ENCODE measurements at regions not wholly inside any gene's neighbourhood (a gene's known extent, or its start where the extent isn't known, plus 50 kb on each side); places are given as distances from the start of the nearest gene placed in this dataset.

DNA sequence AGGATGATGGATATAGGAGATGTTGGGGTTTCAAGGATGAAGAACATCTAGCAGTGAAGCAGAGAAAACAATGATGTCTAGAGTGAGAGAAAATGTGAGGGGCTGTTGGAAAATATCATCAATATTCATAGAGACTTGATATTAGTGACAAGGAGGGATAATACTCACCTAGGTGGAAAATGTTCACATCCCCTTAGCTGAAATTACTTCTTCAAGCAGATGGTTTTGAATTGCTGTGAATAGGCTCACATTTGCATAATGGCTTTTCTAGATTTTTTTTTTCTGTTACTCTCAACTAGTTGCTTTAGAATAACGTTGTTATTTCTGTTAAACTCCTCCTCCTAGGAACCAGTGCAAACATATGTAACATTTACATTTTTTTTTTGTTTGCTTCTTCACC lies 61.6 kb upstream of the MAP1B start:
- no peaks in the 10 kb centered on the region for H3K27me3 ChIP-seq (ENCODE audit: insufficient read depth, low read depth, severe bottlenecking)
- H3K9me3 ChIP-seq (ENCODE audit: severe bottlenecking) = peaks cover 2% of the 10 kb centered on the region
- TF ChIP-seq, protein P1, sequence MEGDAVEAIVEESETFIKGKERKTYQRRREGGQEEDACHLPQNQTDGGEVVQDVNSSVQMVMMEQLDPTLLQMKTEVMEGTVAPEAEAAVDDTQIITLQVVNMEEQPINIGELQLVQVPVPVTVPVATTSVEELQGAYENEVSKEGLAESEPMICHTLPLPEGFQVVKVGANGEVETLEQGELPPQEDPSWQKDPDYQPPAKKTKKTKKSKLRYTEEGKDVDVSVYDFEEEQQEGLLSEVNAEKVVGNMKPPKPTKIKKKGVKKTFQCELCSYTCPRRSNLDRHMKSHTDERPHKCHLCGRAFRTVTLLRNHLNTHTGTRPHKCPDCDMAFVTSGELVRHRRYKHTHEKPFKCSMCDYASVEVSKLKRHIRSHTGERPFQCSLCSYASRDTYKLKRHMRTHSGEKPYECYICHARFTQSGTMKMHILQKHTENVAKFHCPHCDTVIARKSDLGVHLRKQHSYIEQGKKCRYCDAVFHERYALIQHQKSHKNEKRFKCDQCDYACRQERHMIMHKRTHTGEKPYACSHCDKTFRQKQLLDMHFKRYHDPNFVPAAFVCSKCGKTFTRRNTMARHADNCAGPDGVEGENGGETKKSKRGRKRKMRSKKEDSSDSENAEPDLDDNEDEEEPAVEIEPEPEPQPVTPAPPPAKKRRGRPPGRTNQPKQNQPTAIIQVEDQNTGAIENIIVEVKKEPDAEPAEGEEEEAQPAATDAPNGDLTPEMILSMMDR (IDR thresholded peaks at IDR 0.05; ENCODE audit: low read depth, low read length) = no peak
- no peaks in the 10 kb centered on the region for H3K36me3 ChIP-seq
- H3K27ac ChIP-seq = no peak overlapping the region
- no peak overlapping the region for H3K4me3 ChIP-seq (ENCODE audit: low read depth, low read length)
- DNase-seq = no peak

GRCh38 chr5:72046106-72046505 lies 61.2 kb upstream of the MAP1B start:
- Histone ChIP-seq H3K36me3 (no peaks in the 10 kb centered on the region), H3K9me3 (ENCODE audit: severe bottlenecking) (peaks cover 2% of the 10 kb centered on the region), H3K27me3 (ENCODE audit: insufficient read depth, low read depth, severe bottlenecking) (no peaks in the 10 kb centered on the region), H3K4me3 (ENCODE audit: low read depth, low read length) (no peak overlapping the region), H3K27ac (no peak overlapping the region)
- TF ChIP-seq, protein P1 (IDR thresholded peaks at IDR 0.05; ENCODE audit: low read depth, low read length) = no peak
- no peak for DNase-seq

GRCh38 chr5:72055636-72056035 lies 51.6 kb upstream of the MAP1B start:
- H3K27ac ChIP-seq = no peak overlapping the region
- H3K27me3 ChIP-seq (ENCODE audit: insufficient read depth, low read depth, severe bottlenecking) = no peaks in the 10 kb centered on the region
- no peaks in the 10 kb centered on the region for H3K9me3 ChIP-seq (ENCODE audit: severe bottlenecking)
- H3K4me3 ChIP-seq (ENCODE audit: low read depth, low read length) = no peak overlapping the region
- TF ChIP-seq, protein P1 (IDR thresholded peaks at IDR 0.05; ENCODE audit: low read depth, low read length) = no peak
- H3K36me3 ChIP-seq = no peaks in the 10 kb centered on the region
- DNase-seq = no peak

All from WERI-Rb-1 (cell line).